ENCODE measurements at regions not wholly inside any gene's neighbourhood (a gene's known extent, or its start where the extent isn't known, plus 50 kb on each side); places are given as distances from the start of the nearest gene placed in this dataset.
A peak's percentile ranks its signal among the peaks of the same experiment; 100 is the strongest.
"Not testable (repeated sequence)": the region's sequence is repeated elsewhere in the genome, so short reads cannot be mapped to it uniquely, and the experiment has no call there.

- intact Hi-C loops (cut with DNase I): no loop called here
- ATAC-seq (no peak), DNase-seq (ENCODE audit: low spot score) (no peak)
Measured at GRCh38 chr10:2572611-2573010, 494.7 kb upstream of the PFKP start.

DNA sequence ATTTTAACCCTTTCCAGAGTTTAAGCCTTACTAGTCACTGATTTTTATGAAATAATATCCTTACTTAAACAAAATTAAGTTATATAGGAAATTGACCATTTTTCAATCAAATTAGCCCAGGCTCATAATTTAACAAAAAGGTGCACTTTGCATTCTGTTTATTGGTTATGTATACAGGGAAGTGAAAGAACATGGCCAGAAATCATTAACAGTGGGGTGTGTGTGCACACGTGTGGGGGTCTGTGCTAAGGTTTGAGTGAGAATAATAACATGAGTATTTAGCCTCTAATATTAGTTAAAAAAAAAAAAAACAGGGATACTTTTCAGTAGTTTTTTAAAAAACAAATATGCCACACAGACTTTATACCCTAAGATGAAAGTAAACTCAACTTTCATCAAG is 510.5 kb upstream of the PFKP start:
- intact Hi-C loops (cut with DNase I): no loop called here
- ATAC-seq: no peak
- DNase-seq (ENCODE audit: low spot score): no peak

DNA sequence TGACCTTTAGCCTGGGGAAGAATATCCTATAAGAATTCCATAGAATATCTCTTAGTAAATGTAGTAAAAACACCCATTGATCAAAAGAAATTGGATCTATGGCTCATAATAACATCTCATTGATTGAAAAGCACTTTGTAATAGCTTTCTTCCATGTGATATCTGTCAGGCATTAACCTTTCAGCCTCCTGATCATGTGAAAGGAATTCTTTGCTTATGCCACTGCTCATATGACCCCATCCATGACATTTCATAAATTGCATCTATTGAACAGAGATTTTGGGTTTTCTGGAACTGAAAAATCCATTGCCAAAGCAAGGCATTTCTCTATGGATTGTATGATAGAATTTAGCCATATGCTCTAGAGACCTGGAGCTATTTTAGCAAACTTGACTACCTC is 519.3 kb upstream of the PFKP start:
- DNase-seq (ENCODE audit: low spot score) (no peak), ATAC-seq (no peak)
- intact Hi-C loops (cut with DNase I): no loop called here

- intact Hi-C loops (cut with DNase I): no loop called here
- ATAC-seq (no peak), DNase-seq (ENCODE audit: low spot score) (no peak)
Measured at GRCh38 chr10:2547606-2548005, 519.7 kb upstream of the PFKP start.

- intact Hi-C loops (cut with DNase I); DNase-seq (ENCODE audit: low spot score); ATAC-seq: not testable (repeated sequence)
Measured at GRCh38 chr10:2546894-2547293, 520.5 kb upstream of the PFKP start.

DNA sequence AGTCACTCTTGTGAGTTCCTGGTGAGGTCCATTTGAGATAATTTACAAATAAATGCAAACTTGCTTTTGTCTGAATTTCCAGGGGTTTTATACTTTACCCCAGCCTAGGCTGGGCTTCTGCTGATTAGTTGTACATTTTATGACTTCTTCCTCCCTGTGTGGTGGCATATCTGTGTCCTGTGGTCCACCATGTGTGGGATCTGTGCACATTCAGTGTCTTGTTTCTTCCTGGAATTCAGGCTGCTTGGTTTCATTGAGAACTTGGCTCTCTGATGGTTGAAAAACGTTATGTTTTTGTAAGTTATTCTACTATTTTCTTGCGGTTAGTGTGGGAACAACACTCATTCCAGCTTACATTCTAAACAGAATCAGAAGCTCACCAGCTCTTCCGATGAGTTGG is 523.4 kb upstream of the PFKP start:
- ATAC-seq: no peak

GRCh38 chr10:2543142-2543886 is 524.0 kb upstream of the PFKP start:
- no peak for ATAC-seq
- intact Hi-C loops (cut with DNase I): no loop called here
- no peak for DNase-seq (ENCODE audit: low spot score)

More for the DNA sequence above, 523.4 kb upstream of the PFKP start:
- no peak for DNase-seq (ENCODE audit: low spot score)
- intact Hi-C loops (cut with DNase I): no loop called here

- DNase-seq (ENCODE audit: low spot score) (no peak), ATAC-seq (no peak)
- intact Hi-C loops (cut with DNase I): no loop called here
Measured at GRCh38 chr10:2541176-2541575, 526.2 kb upstream of the PFKP start.

- no peak for DNase-seq (ENCODE audit: low spot score)
- intact Hi-C loops (cut with DNase I): no loop called here
- ATAC-seq: no peak
Measured at GRCh38 chr10:2529945-2530344, 537.4 kb upstream of the PFKP start.

DNA sequence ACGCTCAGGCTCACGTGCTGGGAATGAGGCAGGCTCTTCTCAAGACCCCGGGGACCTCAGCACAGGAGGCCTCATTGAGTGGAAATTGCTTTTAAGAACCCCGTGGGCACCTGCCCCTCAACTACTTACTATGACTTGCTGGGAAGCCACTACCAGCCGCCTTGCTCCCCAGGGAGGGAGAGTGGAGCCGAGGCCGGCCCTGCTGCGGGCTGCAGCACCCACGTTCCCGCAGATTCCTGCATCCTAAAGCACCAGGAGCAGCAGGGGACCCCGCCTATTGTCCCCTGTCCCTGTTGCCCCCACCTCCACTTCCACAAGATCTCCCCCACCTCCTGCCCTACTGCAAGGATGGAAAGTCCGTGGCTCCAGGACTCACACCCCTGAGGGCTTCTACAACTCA is 541.6 kb upstream of the PFKP start:
- intact Hi-C loops (cut with DNase I): no loop called here
- DNase-seq (ENCODE audit: low spot score) (no peak), ATAC-seq (no peak)

DNA sequence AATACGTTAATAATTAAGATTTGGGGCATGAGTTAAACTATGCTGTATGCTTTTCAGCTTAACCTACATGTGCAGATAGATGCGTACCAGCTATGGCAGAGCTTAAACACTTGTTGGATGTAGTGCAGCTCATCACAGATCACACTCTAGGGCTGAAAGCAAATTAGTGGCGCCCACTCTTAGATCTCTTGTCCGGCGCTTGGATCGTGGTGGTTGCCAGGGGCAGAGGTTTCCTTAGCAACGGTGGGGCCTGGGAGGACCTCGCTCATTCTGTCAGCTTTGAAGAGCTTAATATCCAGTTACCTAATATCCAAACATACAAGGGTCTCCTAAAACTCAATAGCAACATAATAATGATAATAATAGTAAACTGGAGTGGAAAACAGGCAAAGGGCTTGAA is 548.2 kb upstream of the PFKP start:
- ATAC-seq (no peak), DNase-seq (ENCODE audit: low spot score) (no peak)
- intact Hi-C loops (cut with DNase I): no loop called here

DNA sequence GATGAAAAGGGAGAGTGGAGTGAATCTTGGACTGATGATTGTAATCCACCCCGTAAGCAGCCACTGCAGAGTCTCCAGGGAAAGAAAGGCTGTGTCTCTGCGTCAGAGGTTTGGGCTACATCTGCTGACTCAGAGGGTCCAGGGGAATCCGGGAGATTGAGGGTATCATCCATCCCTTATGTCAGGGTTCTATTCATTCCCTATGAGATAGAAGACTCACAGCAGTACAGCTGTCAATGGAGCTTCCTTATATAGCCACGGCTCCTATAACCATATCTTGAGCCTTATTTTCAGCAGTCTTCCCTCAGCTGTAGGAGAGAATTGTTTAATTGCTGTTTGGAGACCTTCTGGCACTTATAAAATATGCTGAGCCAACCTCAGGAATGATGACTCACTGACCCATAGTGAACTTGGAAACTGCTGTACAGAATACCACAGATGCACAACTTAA is 558.2 kb upstream of the PFKP start:
- peak; percentile 88 for ATAC-seq
- no peak for DNase-seq (ENCODE audit: low spot score)
- intact Hi-C loops (cut with DNase I): no loop called here

- intact Hi-C loops (cut with DNase I); DNase-seq (ENCODE audit: low spot score); ATAC-seq: not testable (repeated sequence)
Measured at GRCh38 chr10:2501366-2501940, 565.9 kb upstream of the PFKP start.

DNA sequence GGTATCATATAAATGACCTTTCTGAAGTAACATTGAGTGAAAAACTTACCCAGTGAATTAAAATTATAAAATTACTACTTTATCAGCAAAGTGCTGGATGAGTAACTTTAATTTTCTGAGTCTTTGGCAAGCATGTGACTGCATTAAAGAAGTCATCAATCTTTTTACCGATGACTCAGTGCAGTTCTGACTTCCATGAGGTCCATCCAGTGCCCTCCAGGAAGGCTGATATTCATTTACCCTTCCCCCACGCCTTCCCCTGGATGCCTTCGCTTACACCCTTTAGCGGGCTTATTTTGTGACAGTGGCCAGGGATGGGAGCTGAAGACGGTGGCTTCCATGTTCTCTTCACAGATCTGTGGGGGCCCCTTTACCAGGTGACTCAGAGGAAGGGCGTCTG is 572.9 kb upstream of the PFKP start:
- no peak for ATAC-seq
- intact Hi-C loops (cut with DNase I): no loop called here
- DNase-seq (ENCODE audit: low spot score): no peak

GRCh38 chr10:2488446-2489005 is 578.8 kb upstream of the PFKP start:
- ATAC-seq: no peak
- intact Hi-C loops (cut with DNase I): no loop called here
- no peak for DNase-seq (ENCODE audit: low spot score)

- intact Hi-C loops (cut with DNase I): no loop called here
- ATAC-seq (no peak), DNase-seq (ENCODE audit: low spot score) (no peak)
Measured at GRCh38 chr10:2487921-2488320, 579.4 kb upstream of the PFKP start.

- DNase-seq (ENCODE audit: low spot score) (no peak), ATAC-seq (no peak)
- intact Hi-C loops (cut with DNase I): no loop called here
Measured at GRCh38 chr10:2478656-2479055, 588.7 kb upstream of the PFKP start.

DNA sequence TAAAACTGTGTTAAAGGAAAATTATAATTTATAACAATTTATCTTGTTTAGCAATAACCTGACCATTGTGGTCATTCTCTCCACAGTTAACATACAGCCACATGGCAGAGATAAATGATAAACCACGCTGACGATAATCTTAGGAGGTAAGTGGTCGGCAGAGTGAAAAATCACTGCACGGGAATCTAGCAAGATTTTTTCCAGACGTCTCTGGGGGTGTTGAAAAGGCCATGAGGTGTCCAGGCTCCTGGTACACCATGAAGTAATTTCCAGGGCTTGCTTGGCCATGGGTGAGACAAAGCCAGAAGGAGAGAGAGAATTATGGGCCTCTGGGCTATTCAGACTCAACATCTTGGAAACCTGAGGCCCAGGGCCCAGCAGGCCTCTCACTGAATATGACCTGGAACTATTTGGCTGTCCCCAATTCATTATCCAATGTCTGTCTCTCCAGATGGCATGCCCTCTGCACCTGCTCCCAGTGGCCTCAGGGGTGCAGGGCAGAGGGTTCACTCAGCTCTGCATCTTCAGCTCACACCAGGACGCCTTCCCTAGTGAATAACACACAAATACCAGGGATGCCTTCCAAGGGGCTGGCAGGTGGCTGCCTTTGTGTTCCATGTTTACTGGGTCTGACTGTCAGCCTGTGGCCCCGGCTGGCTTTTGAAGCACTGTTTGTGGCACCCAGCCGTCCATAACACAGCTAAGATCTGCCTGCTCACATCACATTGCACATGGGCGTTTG is 590.4 kb upstream of the PFKP start:
- intact Hi-C loops (cut with DNase I): no loop called here
- ATAC-seq (no peak), DNase-seq (ENCODE audit: low spot score) (no peak)

DNA sequence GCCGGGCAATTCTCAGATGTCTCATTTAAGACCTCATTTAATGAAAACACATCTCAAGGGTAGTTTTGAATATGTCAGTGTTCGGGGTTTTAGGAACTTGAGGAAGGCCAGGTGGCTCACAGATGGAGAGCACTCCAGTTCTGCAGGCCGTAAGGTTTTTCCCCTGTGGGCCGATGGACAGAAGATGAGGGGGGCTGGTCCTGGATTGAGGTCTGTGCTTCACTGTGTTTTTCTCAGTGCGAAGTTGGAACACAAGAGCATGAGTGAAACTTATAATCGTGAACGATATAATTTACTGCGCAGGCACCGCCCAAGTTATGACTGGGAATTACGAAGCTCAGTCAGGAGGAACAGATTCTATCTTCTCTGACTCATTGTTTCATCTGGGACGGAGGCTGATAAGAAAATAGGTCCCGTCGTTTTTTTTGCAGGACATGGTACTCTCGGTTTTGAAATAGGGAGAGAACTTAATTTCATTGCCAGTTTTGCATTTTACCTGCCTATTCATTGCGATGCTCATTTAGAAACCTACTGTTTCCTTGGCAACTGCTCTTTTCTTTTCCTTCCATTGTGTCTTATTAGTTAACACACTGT is 591.0 kb upstream of the PFKP start:
- ATAC-seq (peak; percentile 83), DNase-seq (ENCODE audit: low spot score) (no peak)
- intact Hi-C loops (cut with DNase I): no loop called here

Data from sciatic nerve (tissue), 2 donors.